Activated CD4-positive, alpha-beta T cell treated with anti-CD3 and anti-CD28 coated beads, Interleukin-2, amount 10 ng/mL, durations not matched to agents 7 days and 5 days (primary cell): ENCODE measurements at regions not wholly inside any gene's neighbourhood (a gene's known extent, or its start where the extent isn't known, plus 50 kb on each side); places are given as distances from the start of the nearest gene placed in this dataset.

Experiments
- CTCF ChIA-PET: fragments of 350-600 bp; sonication (Branson Sonifier 250); formaldehyde crosslinking; loops from one replicate; lab custom pipeline; 2021; ENCODE audit warnings: antibody characterized with exemption; lab: Charles Lee
- POLR2A ChIA-PET: fragments of 350-600 bp; sonication (Branson Sonifier 250); formaldehyde crosslinking; loops from one replicate; lab custom pipeline; 2021; ENCODE audit warnings: antibody characterized with exemption; lab: Charles Lee
- DNase-seq: peaks from one replicate; pipeline ENCODE4 v3.0.0-alpha.2; 2020
- H3K27ac Mint-ChIP-seq: one replicate; pipeline ENCODE4 v1.8.0; 2021; ENCODE audit warnings: mild to moderate bottlenecking, moderate library complexity, mixed read lengths
- H3K27me3 Mint-ChIP-seq: one replicate; pipeline ENCODE4 v1.8.0; 2021; ENCODE audit warnings: mixed read lengths
- H3K36me3 Mint-ChIP-seq: one replicate; pipeline ENCODE4 v1.8.0; 2021; ENCODE audit warnings: low read depth, mixed read lengths
- H3K4me1 Mint-ChIP-seq: one replicate; pipeline ENCODE4 v1.8.0; 2021; ENCODE audit warnings: mixed read lengths
- H3K4me3 Mint-ChIP-seq: one replicate; pipeline ENCODE4 v1.8.0; 2021; ENCODE audit warnings: mild to moderate bottlenecking, moderate library complexity, mixed read lengths
- H3K9me3 Mint-ChIP-seq: one replicate; pipeline ENCODE4 v1.8.0; 2021; ENCODE audit warnings: mixed read lengths

DNA sequence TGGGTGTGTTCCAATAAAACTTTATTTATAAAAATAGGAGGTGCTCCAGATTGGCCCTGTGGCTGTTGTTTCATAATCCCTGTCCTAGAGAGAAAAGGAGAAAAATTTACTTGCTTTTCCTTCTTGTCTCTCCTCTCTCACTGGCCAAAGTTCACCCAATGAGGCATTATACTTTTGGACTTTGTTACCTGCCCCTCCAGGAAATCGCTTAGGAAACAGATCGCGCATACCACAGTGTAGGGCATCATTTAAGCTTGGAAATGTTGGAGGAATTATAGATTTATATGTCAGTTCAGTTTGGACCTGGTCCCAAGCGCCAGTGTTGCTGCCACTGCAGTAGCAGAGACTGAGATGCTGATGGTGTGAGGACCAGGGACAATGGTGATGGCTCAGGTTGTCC is 337.6 kb upstream of the NR3C2 start:
- no peak for DNase-seq
- Mint-ChIP-seq H3K4me3 (no peak overlapping the region), H3K9me3 (no peaks in the 10 kb centered on the region), H3K27ac (no peak overlapping the region), H3K36me3 (no peaks in the 10 kb centered on the region), H3K27me3 (no peaks in the 10 kb centered on the region), H3K4me1 (no peaks in the 10 kb centered on the region)
- CTCF ChIA-PET: no interaction called here
- POLR2A ChIA-PET: no interaction called here

DNA sequence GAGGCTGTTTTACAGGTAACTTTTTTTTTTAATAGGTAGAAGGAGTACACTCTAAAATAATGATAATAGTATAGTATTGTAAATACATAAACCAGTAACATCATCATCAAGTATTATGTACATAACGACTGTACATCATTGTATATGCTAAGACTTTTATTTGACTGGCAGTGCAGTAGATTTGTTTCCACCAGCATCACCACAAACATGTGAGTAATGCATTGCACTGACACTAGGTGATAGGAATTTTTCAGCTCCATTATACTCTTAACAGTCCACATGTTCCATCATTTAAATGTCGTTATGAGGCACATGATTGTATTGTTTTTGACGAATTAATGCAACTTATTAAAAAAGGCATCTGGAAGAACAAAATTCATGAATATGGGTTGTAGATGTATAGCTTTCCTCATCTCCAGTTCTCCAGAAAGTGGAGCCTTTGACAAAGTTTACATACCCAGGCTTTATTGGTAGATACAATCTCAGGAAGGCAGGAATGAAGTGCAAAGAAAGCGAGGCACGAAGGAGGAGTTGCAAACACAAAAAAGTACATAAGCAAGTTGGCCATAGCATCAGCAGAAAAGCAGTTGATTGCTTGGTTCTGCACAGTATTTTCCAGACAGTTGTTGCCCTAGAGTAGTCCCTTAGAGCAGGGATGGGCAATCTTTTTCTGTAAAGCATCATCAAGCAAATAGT is 336.9 kb upstream of the NR3C2 start:
- Mint-ChIP-seq H3K9me3 (no peaks in the 10 kb centered on the region), H3K27ac (no peak overlapping the region), H3K27me3 (no peaks in the 10 kb centered on the region), H3K36me3 (no peaks in the 10 kb centered on the region), H3K4me1 (no peaks in the 10 kb centered on the region), H3K4me3 (no peak overlapping the region)
- CTCF ChIA-PET: no interaction called here
- POLR2A ChIA-PET: no interaction called here
- no peak for DNase-seq

DNA sequence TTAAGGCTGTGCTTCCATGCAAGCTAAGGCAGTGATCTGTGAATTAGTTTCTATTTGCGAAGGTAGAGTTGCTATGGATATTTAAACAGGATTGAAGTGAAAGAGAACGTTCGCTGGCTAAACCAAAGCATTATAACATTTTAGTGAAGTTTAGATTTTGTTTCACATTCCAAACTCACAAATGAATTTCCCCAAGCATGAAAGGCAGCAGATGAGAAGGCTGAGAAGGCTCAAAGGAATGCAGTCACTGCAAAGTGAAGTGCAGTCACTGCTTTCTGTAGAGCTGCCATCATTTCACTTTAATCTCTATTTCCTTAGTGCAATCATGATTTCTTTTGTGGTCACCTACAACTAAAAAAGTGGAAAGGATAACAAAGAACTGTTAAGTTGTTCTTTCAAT is 334.7 kb upstream of the NR3C2 start:
- DNase-seq: no peak
- no peaks in the 10 kb centered on the region for H3K4me1 Mint-ChIP-seq
- no peaks in the 10 kb centered on the region for H3K36me3 Mint-ChIP-seq
- no peaks in the 10 kb centered on the region for H3K27me3 Mint-ChIP-seq
- ChIA-PET CTCF (no interaction called here), POLR2A (no interaction called here)
- no peak overlapping the region for H3K27ac Mint-ChIP-seq
- no peak overlapping the region for H3K4me3 Mint-ChIP-seq
- H3K9me3 Mint-ChIP-seq: no peaks in the 10 kb centered on the region

DNA sequence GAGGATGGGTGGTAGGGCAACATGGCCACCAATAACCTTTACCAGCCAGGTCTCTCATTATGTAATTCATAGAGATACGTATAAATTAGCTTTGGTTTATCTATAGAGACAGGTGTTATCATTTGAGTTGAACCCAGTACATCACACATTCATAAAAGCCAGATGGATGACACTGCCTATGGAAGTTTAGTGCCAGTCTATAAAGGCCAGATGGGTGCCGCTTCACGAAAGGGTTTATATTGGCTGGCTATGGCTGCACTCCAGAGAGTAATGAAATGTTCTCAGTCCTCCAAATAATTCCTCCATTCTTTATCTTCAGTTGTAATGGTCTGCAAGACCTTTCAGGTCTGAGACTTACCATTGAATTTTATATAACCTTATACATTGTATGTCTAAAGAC is 331.9 kb upstream of the NR3C2 start:
- Mint-ChIP-seq H3K9me3 (no peaks in the 10 kb centered on the region), H3K4me3 (no peak overlapping the region), H3K27me3 (no peaks in the 10 kb centered on the region), H3K27ac (no peak overlapping the region), H3K36me3 (no peaks in the 10 kb centered on the region), H3K4me1 (no peaks in the 10 kb centered on the region)
- no peak for DNase-seq
- CTCF ChIA-PET: no interaction called here
- POLR2A ChIA-PET: no interaction called here

DNA sequence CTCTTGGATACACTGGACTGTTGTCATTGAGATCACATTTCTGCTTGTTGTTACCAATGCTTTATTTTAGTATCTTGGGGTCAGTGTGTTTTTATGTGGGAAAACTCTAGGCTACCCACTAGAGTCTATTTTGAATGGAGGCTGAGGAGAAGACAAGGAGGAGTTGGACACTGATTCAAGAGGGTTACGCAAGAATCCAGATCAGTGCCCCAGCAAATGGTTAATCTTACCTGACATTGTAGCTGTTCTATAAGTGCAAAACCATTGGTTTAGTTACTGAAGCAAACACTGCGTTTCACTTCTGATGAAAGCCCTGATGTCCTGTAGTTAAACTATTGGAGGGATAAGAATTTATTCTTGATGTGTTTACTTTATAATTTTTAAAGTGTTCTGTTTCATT is 331.1 kb upstream of the NR3C2 start:
- POLR2A ChIA-PET: no interaction called here

DNA sequence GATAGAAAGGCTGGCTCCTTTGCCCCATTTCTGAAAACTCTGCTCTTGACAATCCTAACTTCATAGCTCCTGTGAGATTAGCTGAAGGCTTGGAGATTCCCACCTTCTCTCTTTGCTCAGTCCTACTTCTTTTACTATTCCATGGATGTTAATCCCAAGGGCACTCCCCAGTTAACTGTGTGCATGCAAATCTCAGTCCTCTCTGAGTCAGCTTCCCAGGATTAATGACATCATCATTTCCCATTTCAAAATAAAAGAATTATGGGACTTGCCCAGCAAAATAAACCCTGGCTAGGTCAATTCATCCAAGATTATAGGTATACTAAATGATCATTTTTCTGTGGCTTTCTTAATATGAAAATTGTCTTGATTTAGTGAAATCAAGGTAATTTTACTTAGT is 328.6 kb upstream of the NR3C2 start:
- CTCF ChIA-PET: no interaction called here

More for the DNA sequence above, 331.1 kb upstream of the NR3C2 start:
- CTCF ChIA-PET: no interaction called here
- Mint-ChIP-seq H3K4me3 (no peak overlapping the region), H3K9me3 (no peaks in the 10 kb centered on the region), H3K36me3 (no peaks in the 10 kb centered on the region), H3K27ac (no peak overlapping the region), H3K27me3 (no peaks in the 10 kb centered on the region), H3K4me1 (no peaks in the 10 kb centered on the region)
- no peak for DNase-seq

DNA sequence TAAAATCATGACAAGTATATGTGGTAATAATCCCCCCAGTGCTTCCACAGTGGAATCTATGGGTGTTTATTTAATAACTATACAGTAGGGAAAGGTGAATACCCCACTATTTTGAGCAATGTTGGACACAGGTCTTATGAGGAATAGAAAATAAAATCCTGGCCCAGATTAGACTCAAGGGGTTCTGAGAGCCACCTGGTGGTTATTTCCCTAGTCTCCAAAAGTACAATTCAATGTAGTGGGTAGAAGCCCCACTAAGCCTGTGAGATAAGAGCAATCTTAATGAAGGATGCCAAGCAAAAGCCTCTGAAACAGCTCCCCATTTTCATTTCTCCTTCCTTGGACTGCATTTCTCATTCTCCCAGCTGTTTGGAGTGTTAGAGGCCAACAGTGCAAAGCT is 328.2 kb upstream of the NR3C2 start:
- no peak overlapping the region for H3K4me3 Mint-ChIP-seq
- H3K36me3 Mint-ChIP-seq: no peaks in the 10 kb centered on the region
- ChIA-PET CTCF (no interaction called here), POLR2A (no interaction called here)
- no peak overlapping the region for H3K27ac Mint-ChIP-seq
- H3K4me1 Mint-ChIP-seq: no peaks in the 10 kb centered on the region
- no peak for DNase-seq
- H3K27me3 Mint-ChIP-seq: no peaks in the 10 kb centered on the region
- H3K9me3 Mint-ChIP-seq: no peaks in the 10 kb centered on the region

More for the DNA sequence above, 328.6 kb upstream of the NR3C2 start:
- no peak for DNase-seq
- H3K27ac Mint-ChIP-seq: no peak overlapping the region
- no peaks in the 10 kb centered on the region for H3K9me3 Mint-ChIP-seq
- no peaks in the 10 kb centered on the region for H3K27me3 Mint-ChIP-seq
- no peaks in the 10 kb centered on the region for H3K4me1 Mint-ChIP-seq
- POLR2A ChIA-PET: no interaction called here
- no peak overlapping the region for H3K4me3 Mint-ChIP-seq
- no peaks in the 10 kb centered on the region for H3K36me3 Mint-ChIP-seq

DNA sequence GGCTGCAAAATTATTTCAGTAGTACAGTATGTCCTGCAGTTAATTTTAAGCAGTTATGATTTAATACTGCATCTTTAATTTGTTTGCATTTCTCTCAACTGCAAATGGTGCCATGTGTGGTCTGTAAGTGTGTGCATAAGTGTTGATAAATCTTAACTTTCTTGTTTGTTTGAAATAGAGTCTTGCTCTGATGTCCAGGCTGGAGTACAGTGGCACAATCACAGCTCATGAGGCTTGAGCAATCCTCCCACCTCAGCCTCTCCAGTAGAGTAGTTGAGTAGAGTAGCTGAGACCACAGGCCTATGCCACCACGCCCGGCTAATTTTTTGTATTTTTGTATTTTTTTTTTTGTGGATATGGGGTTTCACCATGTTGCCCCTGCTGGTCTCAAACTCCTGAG is 322.5 kb upstream of the NR3C2 start:
- Mint-ChIP-seq H3K36me3 (no peaks in the 10 kb centered on the region), H3K4me1 (no peaks in the 10 kb centered on the region), H3K9me3 (peaks cover 10% of the 10 kb centered on the region), H3K4me3 (no peak overlapping the region), H3K27me3 (no peaks in the 10 kb centered on the region), H3K27ac (no peak overlapping the region)
- CTCF ChIA-PET: no interaction called here
- POLR2A ChIA-PET: no interaction called here
- no peak for DNase-seq

DNA sequence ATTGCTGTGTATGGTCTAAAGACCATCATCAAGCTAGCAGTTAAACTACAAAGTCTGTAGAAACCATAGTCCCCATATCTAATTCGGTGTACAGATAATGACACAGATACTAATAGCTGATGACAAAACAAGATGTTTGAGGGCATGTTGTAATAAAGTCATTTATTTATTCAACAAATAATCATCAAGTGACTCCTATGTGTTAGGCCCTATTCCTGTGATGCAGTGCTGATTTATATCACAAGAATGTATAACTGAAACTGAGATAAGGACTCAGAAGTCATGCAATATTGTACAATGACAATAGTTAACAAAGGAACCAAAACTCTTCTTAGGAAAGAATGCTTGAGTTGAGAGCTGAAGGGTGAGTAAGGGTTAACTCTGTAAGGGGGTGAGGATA is 315.0 kb upstream of the NR3C2 start:
- ChIA-PET POLR2A (no interaction called here), CTCF (no interaction called here)
- H3K9me3 Mint-ChIP-seq: peaks cover 7% of the 10 kb centered on the region
- no peaks in the 10 kb centered on the region for H3K27me3 Mint-ChIP-seq
- H3K27ac Mint-ChIP-seq: no peak overlapping the region
- no peak for DNase-seq
- H3K4me3 Mint-ChIP-seq: no peak overlapping the region
- no peaks in the 10 kb centered on the region for H3K36me3 Mint-ChIP-seq
- no peaks in the 10 kb centered on the region for H3K4me1 Mint-ChIP-seq

DNA sequence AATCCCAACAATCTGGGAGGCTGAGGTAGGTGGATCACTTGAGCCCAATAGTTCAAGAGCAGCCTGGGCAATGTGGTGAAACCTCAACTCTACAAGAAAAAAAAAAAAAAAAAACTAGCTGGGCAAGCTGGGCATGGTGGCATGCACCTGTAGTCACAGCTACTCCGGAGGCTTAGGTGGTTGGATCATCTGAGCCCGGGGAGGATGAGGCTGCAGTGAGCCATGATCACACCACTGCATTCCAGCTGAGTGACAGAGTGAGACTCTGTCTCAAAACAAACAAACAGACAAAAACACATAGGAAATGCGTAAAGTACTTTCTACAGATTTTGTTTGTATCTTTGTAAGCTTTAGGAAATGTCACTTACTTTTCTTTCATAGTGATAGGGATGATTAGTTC is 307.2 kb upstream of the NR3C2 start:
- no peaks in the 10 kb centered on the region for H3K36me3 Mint-ChIP-seq
- H3K27ac Mint-ChIP-seq: no peak overlapping the region
- no peaks in the 10 kb centered on the region for H3K9me3 Mint-ChIP-seq
- ChIA-PET POLR2A (no interaction called here), CTCF (interaction anchor here (0.6 kb wide), 1 partner anchor 96 kb away, joined by 3 read pairs; no protein-coding TSS in a partner anchor)
- no peak overlapping the region for H3K4me3 Mint-ChIP-seq
- H3K27me3 Mint-ChIP-seq: no peaks in the 10 kb centered on the region
- no peaks in the 10 kb centered on the region for H3K4me1 Mint-ChIP-seq
- DNase-seq: no peak

DNA sequence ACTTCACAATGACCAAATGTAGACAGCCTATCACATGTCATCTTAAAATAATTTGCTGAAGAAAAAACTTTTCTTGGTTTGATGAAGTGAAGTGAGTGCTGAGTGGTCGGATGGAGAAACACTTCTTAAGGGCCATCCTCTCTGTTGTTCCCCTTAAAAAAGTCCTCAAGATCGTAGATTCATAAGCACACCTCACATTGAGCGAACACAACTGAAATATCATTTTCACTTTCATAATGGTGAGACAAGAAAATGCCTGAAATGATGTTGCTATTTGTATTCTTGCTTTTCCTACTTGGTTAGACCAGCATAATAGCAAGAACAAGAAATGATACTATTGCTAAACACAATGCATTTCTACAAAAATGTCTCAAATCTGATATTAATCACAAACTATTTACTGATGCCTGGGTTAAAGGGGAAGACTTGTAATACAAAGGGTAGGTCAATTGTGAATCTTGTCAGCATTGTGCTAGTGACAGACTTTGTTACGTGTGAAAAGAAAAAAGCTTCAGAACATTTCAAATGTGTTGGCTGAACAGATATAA is 305.6 kb upstream of the NR3C2 start:
- Mint-ChIP-seq H3K36me3 (no peaks in the 10 kb centered on the region), H3K4me3 (no peak overlapping the region), H3K27ac (no peak overlapping the region), H3K4me1 (no peaks in the 10 kb centered on the region), H3K9me3 (no peaks in the 10 kb centered on the region), H3K27me3 (no peaks in the 10 kb centered on the region)
- CTCF ChIA-PET: no interaction called here
- DNase-seq: no peak
- POLR2A ChIA-PET: no interaction called here

DNA sequence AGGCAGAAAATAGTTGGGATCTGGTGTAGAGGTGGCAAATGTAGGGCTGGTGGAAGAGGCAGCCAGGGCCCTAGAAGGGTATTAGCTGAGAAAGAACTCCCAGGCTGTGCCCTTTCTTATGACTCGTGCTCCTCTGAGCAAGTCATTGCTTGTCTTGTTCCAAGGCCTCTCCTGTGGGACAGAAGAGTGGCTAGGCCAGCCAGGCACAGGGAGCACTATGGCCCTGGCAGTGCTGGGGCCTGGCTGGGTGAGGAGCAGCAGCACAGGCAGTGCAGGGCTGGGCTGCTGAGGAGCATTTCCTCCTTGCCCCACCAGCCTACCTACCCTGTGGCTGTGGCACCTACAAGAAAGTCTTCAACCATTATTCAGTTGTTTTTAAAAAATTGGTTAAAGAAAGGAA is 298.5 kb upstream of the NR3C2 start:
- Mint-ChIP-seq H3K27me3 (no peaks in the 10 kb centered on the region), H3K4me3 (no peak overlapping the region), H3K4me1 (no peaks in the 10 kb centered on the region), H3K9me3 (peaks cover 2% of the 10 kb centered on the region), H3K27ac (no peak overlapping the region), H3K36me3 (no peaks in the 10 kb centered on the region)
- ChIA-PET POLR2A (no interaction called here), CTCF (no interaction called here)
- no peak for DNase-seq

DNA sequence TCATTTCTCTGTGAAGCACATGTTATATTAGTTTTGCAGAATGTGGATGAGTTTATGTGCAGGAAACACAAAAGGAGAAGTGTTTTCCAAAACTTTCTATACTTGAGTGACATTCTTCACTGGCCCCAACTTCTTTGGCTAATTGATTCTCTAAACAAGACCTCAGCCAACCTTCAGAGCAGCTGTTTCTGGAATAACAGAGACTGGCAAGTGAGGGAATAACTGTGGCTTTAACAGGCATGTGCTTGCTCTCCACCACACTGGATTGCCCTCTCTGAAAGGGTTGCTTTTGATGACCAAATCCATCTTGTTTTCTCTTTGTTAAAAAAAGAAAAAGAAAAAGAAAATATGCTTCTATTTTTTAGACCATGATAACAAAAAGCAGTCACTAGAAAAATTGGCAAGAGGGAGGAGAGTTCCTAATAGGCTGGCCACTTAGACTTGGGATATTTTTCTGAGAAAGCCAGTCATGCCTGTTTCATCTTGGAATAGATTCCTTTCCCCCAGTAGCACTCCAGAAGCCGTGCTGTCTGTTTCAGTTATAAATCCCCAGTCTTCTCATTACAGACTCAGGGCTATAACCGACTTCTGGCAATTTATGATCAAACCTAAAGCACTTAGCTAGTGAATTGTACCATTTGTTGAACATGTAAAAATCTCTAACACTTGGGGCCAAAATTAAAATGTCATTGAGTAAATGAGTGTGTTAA is 295.0 kb upstream of the NR3C2 start:
- no peaks in the 10 kb centered on the region for H3K36me3 Mint-ChIP-seq
- no peak for DNase-seq
- CTCF ChIA-PET: no interaction called here
- H3K27me3 Mint-ChIP-seq: no peaks in the 10 kb centered on the region
- no peak overlapping the region for H3K4me3 Mint-ChIP-seq
- peaks cover 2% of the 10 kb centered on the region for H3K9me3 Mint-ChIP-seq
- no peak overlapping the region for H3K27ac Mint-ChIP-seq
- POLR2A ChIA-PET: no interaction called here
- no peaks in the 10 kb centered on the region for H3K4me1 Mint-ChIP-seq
